GM19438 (cell line): ENCODE measurements at regions not wholly inside any gene's neighbourhood (a gene's known extent, or its start where the extent isn't known, plus 50 kb on each side); places are given as distances from the start of the nearest gene placed in this dataset.

ENCODE experiments used
- ATAC-seq: cut with Tn5 transposase; IDR thresholded peaks from one replicate; pipeline ENCODE4 v1.9.1; 2021; ENCODE audit warnings: low read depth; ENCODE audit not compliant: unreplicated experiment

DNA sequence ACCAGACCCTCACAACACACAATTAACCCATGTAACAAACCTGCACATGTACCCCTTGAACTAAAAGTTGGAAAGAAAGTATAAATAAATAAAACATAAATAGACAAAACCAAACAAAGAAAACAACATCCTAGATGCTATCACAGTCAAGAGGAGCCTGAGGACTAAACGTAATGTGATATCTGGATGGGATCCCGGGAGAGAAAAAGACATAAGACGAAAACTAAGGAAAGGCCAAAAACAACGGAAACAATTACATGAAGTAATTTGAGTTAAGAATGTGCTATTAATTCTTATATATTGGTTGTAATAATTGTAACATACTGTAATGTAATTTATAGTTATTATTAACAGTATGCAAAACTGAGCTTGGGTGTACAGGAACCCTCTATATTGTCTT lies 793.9 kb downstream of the SEMA5A start:
- ATAC-seq: no peak

GRCh38 chr5:8752595-8752994 lies 793.3 kb downstream of the SEMA5A start:
- ATAC-seq: no peak

DNA sequence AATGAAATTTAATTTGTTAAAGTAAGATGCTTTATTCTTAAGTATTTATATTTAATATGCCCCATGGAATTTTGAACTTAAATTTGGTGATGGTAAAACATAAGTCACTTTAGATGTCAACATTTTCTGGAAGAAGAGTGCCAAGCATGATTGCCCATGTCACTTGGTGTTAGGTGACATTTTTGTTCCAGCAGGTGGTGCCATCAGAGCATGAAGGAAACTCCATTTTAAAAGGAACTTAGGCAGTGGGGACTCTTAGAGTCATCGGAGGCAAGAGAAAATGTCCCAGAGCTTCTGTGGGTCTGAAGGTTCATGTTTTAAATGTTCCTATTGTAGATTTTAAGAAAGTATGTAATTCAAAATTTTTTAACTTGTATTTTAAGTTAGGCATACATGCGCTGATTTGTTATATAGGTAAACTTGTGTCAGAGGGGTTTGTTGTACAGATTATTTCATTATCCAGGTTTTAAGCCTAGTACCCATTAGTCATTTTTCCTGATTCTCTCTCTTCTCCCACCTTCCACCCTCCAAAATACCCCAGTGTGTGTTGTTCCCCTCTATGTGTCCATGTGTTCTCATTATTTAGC lies 789.3 kb downstream of the SEMA5A start:
- ATAC-seq: no peak

- ATAC-seq: no peak
These were observed 780.0 kb downstream of the SEMA5A start for GRCh38 chr5:8765886-8766285.

GRCh38 chr5:8766448-8766847 lies 779.4 kb downstream of the SEMA5A start:
- ATAC-seq: no peak

- ATAC-seq: no peak
These were observed 778.8 kb downstream of the SEMA5A start for GRCh38 chr5:8767111-8767510.

GRCh38 chr5:8767746-8768145 lies 778.1 kb downstream of the SEMA5A start:
- ATAC-seq: no peak

GRCh38 chr5:8769631-8770030 lies 776.2 kb downstream of the SEMA5A start:
- no peak for ATAC-seq

- no peak for ATAC-seq
These were observed 775.4 kb downstream of the SEMA5A start for GRCh38 chr5:8770431-8770830.

DNA sequence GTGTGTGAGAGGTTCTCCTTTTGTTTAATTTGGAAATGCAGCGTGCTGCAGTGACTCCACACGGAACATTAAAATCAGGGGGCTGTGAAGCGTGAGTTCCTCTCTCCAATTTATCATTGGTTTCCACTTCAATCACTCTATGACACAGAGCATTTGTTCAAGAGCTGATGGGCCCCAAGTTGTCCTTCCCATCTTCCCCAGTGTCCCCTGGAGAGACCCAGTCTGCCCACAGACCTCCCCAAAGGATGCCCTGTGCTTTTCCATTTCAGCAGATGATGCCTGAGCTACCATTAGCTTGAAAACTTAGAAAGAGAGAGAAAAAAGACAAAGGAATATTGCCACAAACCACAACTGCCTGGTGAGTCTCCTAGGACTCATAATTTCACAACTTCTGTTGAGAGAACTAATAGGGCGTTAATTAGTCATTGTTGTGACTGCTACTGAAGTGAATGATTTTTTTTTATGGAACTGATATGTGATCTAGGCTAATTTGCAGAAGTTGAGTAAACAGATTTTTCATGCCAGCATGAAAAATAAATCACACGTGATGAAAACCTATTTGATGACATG lies 772.7 kb downstream of the SEMA5A start:
- no peak for ATAC-seq

GRCh38 chr5:8784692-8785091 lies 761.2 kb downstream of the SEMA5A start:
- ATAC-seq: no peak

- ATAC-seq: no peak
These were observed 757.6 kb downstream of the SEMA5A start for GRCh38 chr5:8788246-8788645.

GRCh38 chr5:8805653-8806052 lies 740.2 kb downstream of the SEMA5A start:
- no peak for ATAC-seq

GRCh38 chr5:8807636-8808035 lies 738.2 kb downstream of the SEMA5A start:
- no peak for ATAC-seq

DNA sequence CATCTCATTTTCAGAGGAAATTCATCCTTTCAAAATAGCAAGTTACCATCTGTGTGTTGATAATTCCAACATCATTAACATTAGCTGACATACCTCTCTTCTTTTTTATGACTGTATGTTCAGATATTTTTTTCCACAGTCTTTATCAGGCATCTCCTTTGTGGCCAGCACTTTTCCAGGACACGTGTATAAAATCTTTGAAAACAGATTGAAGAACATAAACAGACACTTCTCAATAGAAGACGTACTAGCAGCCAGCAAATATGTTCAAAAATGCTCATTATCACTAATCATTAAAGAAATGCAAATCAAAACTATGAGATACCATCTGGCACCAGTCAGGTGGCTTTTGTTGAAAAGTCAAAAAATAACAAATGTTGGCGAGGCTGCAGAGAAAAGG lies 734.3 kb downstream of the SEMA5A start:
- ATAC-seq: no peak

DNA sequence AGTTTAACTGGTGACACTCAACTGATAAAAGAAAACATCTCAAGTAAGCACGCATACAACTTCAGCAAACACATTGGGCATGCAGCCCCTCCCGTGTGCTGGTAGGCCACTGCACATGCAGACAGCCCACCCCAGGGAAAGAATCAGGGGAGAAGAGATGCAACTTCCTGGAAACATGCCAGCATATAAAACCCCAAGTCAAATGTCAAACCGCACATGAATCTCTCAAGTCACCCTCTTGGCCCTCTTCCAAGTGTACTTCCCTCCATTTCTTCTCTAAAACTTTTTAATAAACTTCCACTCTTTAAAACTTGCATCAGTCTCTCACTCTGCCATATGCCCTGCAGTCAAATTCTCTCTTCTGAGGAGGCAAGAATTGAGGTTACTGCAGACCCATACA lies 732.7 kb downstream of the SEMA5A start:
- no peak for ATAC-seq

GRCh38 chr5:8814105-8814504 lies 731.8 kb downstream of the SEMA5A start:
- ATAC-seq: no peak

DNA sequence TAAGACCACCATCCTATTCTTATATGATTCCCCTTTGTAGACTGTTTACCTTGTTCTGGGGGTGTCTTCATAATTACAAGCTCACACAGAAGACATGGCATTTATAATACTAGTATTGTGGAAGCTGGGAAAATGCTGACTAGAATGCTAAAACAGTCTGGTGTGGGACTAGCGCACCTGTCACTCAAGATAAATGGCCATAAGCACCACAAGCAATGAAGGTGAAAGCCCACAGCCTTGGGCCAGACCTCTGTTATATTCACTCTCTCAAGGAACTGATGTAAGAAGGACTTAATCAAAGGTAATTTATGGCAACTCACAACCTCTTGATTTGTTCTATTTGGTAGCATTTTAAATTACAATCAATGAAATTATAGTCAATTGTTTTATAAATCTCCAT lies 721.5 kb downstream of the SEMA5A start:
- ATAC-seq: no peak

- ATAC-seq: no peak
These were observed 720.6 kb downstream of the SEMA5A start for GRCh38 chr5:8825139-8825757.

- ATAC-seq: no peak
These were observed 719.4 kb downstream of the SEMA5A start for GRCh38 chr5:8826508-8826907.

DNA sequence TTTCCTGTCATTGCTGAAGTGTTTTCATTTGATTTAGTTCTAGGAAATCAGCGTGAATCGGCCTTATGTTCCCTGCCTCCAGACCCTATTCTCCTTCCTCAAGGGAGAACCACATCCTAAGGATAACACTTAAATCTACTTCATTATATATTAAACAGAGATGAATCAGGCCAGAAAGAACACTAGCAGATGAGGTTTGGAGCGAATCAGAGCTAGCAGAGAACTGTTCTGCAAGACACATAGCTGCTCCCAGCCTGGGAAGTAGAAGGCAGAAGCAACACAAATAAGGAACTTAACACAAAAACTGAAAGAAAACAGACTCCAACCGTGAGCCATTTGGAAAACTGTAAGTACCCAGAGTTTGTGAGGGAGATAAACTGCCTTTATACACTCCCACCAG lies 718.2 kb downstream of the SEMA5A start:
- ATAC-seq: no peak

DNA sequence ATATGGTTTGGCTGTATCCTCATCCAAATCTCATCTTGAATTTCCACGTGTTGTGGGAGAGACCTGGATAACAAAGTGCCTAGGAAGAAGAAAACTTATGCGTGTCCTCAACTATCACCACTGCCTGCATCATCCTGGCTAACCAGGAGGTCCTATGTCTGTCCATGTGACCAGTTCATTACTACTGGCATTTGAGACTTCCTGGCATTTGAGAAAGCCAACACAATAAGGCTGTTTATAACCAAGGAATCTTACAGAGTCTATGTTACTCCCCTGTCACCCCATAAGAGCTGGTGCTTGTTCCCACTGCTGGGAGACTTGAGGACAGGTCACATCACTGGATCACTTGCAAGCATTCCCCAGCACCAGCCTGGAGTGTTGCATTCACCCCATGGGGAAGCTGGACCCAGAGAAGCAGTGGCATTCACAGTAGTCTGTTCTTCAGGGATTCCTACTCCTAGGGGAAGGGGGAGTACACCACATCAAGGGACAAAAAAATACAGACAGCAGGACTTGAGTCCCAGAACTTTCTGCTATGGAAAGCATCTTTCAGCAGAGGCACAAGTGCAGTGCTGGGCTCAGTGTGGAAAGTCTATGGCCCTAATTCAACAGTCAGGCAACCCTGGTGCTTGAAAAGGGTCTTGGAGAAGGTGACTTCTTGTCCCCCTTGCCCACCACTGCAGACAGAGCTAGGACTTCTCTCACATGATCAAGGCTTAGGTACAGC lies 717.1 kb downstream of the SEMA5A start:
- ATAC-seq: no peak
